Kidney capillary endothelial cell (primary cell): ENCODE measurements at regions not wholly inside any gene's neighbourhood (a gene's known extent, or its start where the extent isn't known, plus 50 kb on each side); places are given as distances from the start of the nearest gene placed in this dataset.
"Not testable (repeated sequence)": the region's sequence is repeated elsewhere in the genome, so short reads cannot be mapped to it uniquely, and the experiment has no call there.

Source experiments
- DNase-seq: peaks from one replicate; pipeline ENCODE4 v3.0.0-alpha.2; 2018; ENCODE audit warnings: low spot score

DNA sequence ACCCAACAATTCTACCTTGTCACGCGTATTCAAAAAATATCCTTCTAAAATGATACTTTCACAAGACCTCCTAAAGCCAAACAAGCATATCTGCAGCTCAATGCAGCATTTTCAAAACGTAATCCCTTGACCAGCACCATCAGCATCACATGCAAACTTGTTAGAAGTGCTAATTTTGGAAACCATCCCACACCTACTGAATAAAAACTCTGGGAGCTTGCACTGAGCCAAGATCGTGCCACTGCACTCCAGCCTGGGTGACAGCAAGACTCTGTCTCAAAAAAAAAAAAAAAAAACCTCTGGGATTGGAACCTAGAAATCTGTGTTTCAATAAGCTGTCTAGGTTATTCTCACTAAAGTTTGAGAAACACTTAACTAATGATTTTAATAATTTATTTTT is 223.3 kb upstream of the CCDC54 start:
- no peak for DNase-seq

- no peak for DNase-seq
Observed at GRCh38 chr3:107172411-107172810, 204.8 kb upstream of the CCDC54 start.

DNA sequence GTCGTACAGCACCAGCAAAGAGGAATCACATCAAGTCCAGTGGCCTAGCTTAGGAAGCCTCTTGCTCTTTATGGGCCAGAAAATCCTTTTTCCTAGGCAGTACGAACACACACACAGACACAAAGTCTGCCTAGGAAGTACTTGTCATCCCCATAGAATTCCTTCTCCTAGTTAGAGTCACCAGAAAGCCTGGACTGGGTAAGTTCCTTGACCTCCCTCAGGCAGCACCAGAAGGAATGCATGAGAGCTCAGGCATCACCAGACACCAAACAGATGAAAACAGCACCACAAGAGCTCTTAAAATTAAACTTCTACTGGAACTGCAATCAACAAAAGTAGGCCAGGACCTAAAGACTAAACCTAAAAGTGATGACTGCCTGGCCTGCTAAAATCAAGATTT is 192.9 kb upstream of the CCDC54 start:
- DNase-seq = no peak

GRCh38 chr3:107188262-107188661 is 189.0 kb upstream of the CCDC54 start:
- DNase-seq = no peak

DNA sequence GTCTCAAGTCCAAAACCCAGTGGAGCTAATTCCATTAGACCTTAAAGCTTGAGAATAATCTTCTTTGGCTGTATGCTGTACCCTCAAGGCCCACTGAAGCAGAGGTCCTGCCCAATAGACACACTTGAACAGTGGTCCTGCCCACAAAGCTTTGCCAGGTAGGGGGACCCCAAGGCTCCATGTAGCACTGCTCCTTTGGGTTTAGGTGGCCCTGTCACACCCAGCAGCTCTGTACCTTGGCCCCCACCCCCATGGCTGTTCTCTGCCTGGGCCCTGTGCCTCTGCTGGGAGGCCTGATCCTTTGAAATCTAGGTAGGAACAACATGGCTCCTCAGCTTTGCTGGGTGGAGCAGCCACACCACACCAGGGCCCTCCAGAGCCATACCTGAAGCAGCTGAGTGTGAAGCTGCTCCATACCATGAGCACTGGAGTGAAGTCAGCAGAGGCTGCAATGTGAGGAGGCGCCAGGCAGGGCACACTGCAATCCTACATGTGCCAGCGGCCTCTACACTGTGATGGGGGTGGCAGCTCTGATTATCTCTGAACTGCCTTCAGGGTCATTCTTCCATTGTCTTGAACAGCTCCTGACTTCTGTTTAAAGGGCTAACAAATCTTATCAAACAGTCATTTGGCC is 188.0 kb upstream of the CCDC54 start:
- no peak for DNase-seq

- DNase-seq = no peak
Observed at GRCh38 chr3:107193116-107193515, 184.1 kb upstream of the CCDC54 start.

GRCh38 chr3:107198581-107199181 is 178.6 kb upstream of the CCDC54 start:
- no peak for DNase-seq

DNA sequence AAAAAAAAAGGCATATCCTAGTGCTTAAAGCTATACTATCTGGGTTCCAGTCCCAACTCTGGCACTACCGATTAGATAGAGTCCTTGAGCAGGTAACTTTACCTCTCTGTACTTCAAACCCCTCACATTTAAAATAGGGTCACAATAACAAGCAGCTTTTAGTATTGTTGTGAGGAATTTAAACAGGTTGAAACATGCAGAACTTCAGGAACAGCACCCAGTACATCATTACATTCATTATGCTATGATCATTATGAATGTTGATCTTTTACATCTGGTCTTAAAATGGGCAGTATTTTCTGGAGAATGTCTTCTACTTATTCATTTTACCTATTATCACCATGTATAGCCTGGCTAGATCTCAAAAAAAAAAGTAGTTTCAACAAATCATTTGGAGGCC is 176.1 kb upstream of the CCDC54 start:
- no peak for DNase-seq

DNA sequence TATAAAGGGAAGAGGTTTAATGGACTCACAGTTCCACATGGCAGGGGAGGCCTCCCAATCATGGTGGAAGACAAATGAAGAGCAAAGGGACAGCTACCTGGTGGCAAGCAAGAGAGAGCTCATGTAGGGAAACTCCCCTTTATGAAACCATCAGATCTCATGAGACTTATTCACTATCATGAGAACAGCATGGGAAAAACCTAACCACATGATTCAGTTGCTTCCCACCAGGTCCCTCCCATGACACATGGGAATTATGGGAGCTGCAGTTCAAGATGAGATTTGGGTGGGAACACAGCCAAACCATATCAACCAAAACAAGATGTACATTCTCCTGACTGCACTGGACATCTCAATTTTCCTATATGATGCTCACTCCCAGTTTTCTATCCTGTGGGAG is 174.4 kb upstream of the CCDC54 start:
- DNase-seq = not testable (repeated sequence)

DNA sequence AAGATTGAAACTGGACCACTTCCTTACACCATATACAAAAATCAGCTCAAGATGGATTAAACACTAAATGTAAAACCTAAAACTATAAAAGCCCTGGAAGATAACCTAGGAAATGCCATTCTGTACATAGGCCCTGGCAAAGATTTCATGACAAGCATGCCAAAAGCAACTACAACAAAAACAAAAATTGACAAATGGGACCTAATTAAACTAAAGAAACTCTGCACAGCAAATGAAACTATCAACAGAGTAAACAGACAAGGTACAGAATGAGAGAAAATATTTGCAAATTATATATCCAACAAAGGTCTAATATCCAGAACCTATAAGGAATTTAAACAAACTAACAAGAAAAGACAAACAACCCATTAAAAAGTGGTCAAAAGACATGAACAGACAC is 173.1 kb upstream of the CCDC54 start:
- DNase-seq = no peak

- DNase-seq = no peak
Observed at GRCh38 chr3:107205358-107205757, 171.9 kb upstream of the CCDC54 start.

DNA sequence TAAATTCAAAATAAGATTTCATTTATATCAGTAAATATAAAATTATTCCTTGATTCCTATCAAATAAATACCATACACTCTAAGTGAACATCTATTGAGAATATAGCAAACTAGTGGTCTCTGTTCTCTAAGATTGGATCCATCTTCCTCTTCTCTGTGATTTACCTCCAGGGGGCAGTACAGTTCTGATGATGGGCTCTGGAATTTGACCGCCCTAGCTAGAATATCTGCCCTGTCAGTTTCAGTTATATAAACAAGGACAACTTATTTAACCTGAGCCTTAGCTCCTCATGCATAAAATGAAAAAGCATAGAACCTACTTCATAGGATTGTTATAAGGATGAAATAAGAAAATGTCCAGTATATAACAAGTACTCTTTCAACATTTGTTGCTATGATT is 171.1 kb upstream of the CCDC54 start:
- DNase-seq = peak; percentile 60

DNA sequence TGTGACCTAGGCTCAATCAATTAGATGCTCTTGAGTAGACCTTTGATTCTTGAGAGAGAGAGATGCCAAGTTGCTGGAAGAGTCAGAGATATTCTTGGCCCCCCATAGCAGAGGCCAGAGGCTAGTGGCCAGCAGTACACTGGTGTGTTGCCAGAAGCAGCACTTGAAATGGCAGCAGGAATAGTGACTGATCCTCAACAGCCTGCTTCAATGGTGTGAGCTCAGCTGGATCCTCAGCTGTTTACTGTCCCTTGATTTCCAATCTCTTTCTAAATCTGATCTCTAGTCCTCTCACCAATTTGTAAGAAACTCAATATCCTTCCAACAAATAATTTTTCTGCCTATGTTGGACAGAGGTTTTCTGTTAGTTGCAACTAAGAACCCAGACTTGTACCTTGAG is 170.3 kb upstream of the CCDC54 start:
- no peak for DNase-seq

GRCh38 chr3:107208100-107208499 is 169.1 kb upstream of the CCDC54 start:
- DNase-seq = peak; percentile 69

- no peak for DNase-seq
Observed at GRCh38 chr3:107208796-107209195, 168.4 kb upstream of the CCDC54 start.

- DNase-seq = no peak
Observed at GRCh38 chr3:107209302-107209990, 167.8 kb upstream of the CCDC54 start.

DNA sequence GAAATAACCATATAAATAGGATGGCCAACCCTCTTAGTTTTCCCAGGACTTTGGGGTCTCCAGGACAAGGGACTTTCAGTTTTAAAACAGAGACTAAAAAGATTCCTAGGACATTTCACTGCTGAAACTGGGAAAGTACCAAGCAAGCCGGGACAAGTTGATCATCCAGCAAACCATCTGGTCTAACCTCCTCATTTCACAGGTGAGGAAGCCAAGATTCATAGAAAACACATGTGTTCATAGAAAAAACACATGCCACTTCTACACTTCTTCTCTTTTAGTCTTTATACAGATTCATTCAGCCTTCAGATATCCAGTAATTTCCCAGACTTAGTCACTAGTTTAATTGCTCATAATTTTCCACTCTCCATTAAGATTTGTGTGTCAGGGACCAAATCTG is 165.6 kb upstream of the CCDC54 start:
- no peak for DNase-seq

- DNase-seq = no peak
Observed at GRCh38 chr3:107212618-107213017, 164.6 kb upstream of the CCDC54 start.

DNA sequence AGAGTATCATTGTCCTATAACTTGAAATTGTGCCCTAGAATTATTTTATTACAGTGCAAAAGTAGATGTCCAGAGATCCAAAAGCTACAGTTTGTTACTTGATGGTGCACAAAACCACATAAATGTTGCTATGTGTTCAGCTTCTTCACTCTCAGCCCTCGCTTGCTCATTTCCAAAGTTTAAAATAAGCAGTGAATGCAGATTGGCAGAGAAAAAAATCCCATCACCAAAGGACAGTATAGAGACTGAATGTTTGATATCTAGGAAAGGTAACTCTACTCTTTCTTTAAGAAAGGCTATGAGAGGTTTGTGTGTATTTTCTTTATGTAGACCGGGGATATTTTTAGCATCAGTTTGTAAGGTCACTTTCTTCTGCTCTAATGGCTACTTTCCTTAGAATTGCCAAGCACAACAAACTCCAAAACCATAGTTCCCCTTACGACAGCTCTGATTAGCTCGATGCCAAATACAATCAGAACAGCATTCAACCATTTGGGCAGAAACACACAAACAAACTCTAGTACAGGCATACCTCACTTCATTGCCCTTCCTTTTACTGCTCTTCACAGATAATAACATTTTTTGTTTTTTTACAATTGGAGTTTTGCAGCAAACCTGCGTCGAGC is 164.1 kb upstream of the CCDC54 start:
- DNase-seq = no peak

- no peak for DNase-seq
Observed at GRCh38 chr3:107216229-107216628, 161.0 kb upstream of the CCDC54 start.

GRCh38 chr3:107216711-107217110 is 160.5 kb upstream of the CCDC54 start:
- DNase-seq = no peak

DNA sequence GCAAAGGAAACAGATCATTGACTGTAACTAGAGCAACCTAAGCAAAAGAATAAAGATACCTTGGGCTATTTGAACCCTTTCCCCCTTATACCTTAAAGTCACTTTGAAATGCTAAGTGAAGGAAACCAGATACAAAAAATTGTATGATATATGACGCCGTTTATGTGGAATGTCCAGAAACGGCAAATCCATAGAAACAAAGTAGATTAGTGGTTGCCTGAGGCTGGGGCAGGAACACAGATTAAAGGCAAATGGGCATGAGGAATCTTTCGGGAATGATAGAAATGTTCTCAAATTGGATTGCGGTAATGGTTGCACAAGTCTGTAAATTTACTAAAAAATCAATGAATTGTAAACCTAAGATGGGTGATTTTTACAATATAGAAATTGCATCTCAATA is 160.1 kb upstream of the CCDC54 start:
- DNase-seq = no peak

DNA sequence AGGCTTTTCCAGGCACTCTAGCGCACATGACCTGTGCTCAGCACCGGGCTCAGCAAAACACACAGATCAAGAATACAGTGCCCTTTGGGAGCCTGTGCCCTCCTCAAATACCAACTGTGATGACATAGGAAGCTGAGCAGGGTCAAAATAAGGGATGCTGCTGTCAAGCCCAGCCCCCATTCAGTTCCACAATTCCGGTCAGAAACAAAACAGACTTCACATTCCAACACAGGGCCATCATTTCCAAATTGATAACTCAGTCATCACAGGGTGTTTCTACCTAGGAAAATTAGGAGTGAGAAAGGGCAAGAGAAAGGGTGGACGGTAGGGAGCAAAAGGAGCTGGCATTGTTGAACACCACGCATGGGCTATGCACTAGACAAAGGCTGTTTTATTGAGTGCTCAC is 158.4 kb upstream of the CCDC54 start:
- no peak for DNase-seq
